ENCODE measurements at regions not wholly inside any gene's neighbourhood (a gene's known extent, or its start where the extent isn't known, plus 50 kb on each side); places are given as distances from the start of the nearest gene placed in this dataset.

DNA sequence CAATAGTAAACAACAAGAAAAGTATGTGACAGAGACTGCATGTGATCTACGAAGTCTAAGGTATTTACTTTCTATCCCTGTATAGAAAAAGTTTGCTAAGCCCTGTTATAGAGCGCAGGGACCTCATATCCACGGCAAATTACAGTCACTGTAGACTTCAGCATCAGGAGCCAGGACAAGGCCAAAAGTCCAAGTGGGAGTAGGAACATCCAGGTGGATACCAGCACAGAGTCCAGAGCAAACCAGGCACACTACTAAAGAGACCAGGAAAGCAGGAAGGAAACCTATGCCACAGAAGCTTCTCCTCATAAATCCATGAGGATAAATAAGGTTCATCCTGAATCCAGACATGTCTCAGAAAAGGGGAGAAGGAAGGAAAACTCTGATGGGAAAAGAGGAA is 342.2 kb upstream of the HTR2A start:
- Histone ChIP-seq H3K4me3 (replicated peaks in 1 of 3; ENCODE audit: insufficient read depth in 1 of 3, low read depth in 2 of 3, low read length in 3 of 3) (no peak overlapping the region), H3K79me2 (ENCODE audit: insufficient read depth, low read length) (no peaks in the 10 kb centered on the region), H2AFZ (ENCODE audit: low read length) (no peak overlapping the region), H3K27ac (ENCODE audit: extremely low read length, insufficient read depth, low read length) (no peak overlapping the region), H3K9me3 (ENCODE audit: low read length) (0 out of 2 replicates have a peak, but pooled peaks cover 5% of the 10 kb centered on the region), H3K27me3 (ENCODE audit: control insufficient read depth in 1 of 2, insufficient read depth in 2 of 2, low read length in 2 of 2) (no peaks in the 10 kb centered on the region), H3K4me2 (ENCODE audit: low read depth, low read length) (no peak overlapping the region), H3K36me3 (replicated peaks in 1 of 2; ENCODE audit: control insufficient read depth in 1 of 2, insufficient read depth in 2 of 2, low read length in 2 of 2) (no peaks in the 10 kb centered on the region), H3K9ac (ENCODE audit: insufficient read depth, low read depth, low read length) (no peak overlapping the region), H3K4me1 (ENCODE audit: insufficient read depth, low read length) (no peaks in the 10 kb centered on the region), H4K20me1 (ENCODE audit: insufficient read depth, low read length) (no peaks in the 10 kb centered on the region)
- no TSS peak for BruUV-seq (replicated peaks)
- ChIA-PET POLR2A (no interaction called here), CTCF (ENCODE audit: low intra/inter-chr PET ratio, low total read pairs) (no interaction called here)
- TF ChIP-seq YEATS4 (CRISPR knock-in tag; IDR thresholded peaks at IDR 0.05; ENCODE audit: borderline replicate concordance) = no peak
- peak; percentile 31; the same call in 1 of the 3 replicates for ATAC-seq
- intact Hi-C loops (cut with micrococcal nuclease; ENCODE audit: unreplicated experiment) = no loop called here
- no peak for FAIRE-seq
- DNase-seq (ENCODE audit: low spot score) = no peak
- WGBS (ENCODE audit: low lambda C conversion rate) = 37% methylated on average over 3 of the region's 3 CpGs
- in situ Hi-C loops (cut with HindIII; ENCODE audit: extremely low pct_ligation_motif_present, low pct_unique_long_range_greater_than_20kb) = no loop called here

DNA sequence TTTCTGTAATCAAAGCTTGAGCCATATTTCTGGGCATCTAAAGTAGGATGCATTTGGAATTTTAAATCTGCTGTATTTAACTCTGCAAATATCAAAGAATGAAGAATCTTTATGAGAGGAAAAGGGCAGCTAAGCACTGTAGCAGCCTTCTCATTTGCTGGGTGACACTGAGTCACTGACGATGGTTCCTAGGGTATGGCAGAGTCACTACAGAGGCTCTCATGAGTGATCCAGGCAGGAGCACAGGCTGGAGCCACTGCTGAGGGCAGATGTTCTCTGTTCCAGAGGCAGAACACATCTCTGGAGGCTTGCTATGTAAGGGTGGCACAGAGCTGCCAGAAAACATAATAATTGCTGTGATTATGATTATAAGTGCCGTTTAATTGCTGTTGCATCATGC is 340.7 kb upstream of the HTR2A start:
- Histone ChIP-seq H3K4me1 (ENCODE audit: insufficient read depth, low read length) (no peaks in the 10 kb centered on the region), H4K20me1 (ENCODE audit: insufficient read depth, low read length) (no peaks in the 10 kb centered on the region), H3K9me3 (ENCODE audit: low read length) (0 out of 2 replicates have a peak, but pooled peaks cover 5% of the 10 kb centered on the region), H3K4me2 (ENCODE audit: low read depth, low read length) (no peak overlapping the region), H3K27ac (ENCODE audit: extremely low read length, insufficient read depth, low read length) (no peak overlapping the region), H3K36me3 (replicated peaks in 1 of 2; ENCODE audit: control insufficient read depth in 1 of 2, insufficient read depth in 2 of 2, low read length in 2 of 2) (no peaks in the 10 kb centered on the region), H3K9ac (ENCODE audit: insufficient read depth, low read depth, low read length) (no peak overlapping the region), H2AFZ (ENCODE audit: low read length) (no peak overlapping the region), H3K27me3 (ENCODE audit: control insufficient read depth in 1 of 2, insufficient read depth in 2 of 2, low read length in 2 of 2) (no peaks in the 10 kb centered on the region), H3K79me2 (ENCODE audit: insufficient read depth, low read length) (no peaks in the 10 kb centered on the region), H3K4me3 (replicated peaks in 1 of 3; ENCODE audit: insufficient read depth in 1 of 3, low read depth in 2 of 3, low read length in 3 of 3) (no peak overlapping the region)
- in situ Hi-C loops (cut with HindIII; ENCODE audit: extremely low pct_ligation_motif_present, low pct_unique_long_range_greater_than_20kb) (no loop called here), intact Hi-C loops (cut with micrococcal nuclease; ENCODE audit: unreplicated experiment) (no loop called here)
- no peak for FAIRE-seq
- BruUV-seq (replicated peaks) = no TSS peak
- ChIA-PET POLR2A (no interaction called here), CTCF (ENCODE audit: low intra/inter-chr PET ratio, low total read pairs) (no interaction called here)
- no peak for DNase-seq (ENCODE audit: low spot score)
- 2% methylated on average over 2 of the region's 2 CpGs for WGBS (ENCODE audit: low lambda C conversion rate)
- ATAC-seq = no peak
- TF ChIP-seq, protein P1, sequence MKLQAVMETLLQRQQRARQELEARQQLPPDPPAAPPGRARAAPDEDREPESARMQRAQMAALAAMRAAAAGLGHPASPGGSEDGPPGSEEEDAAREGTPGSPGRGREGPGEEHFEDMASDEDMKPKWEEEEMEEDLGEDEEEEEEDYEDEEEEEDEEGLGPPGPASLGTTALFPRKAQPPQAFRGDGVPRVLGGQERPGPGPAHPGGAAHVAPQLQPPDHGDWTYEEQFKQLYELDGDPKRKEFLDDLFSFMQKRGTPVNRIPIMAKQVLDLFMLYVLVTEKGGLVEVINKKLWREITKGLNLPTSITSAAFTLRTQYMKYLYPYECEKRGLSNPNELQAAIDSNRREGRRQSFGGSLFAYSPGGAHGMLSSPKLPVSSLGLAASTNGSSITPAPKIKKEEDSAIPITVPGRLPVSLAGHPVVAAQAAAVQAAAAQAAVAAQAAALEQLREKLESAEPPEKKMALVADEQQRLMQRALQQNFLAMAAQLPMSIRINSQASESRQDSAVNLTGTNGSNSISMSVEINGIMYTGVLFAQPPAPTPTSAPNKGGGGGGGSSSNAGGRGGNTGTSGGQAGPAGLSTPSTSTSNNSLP (IDR thresholded peaks at IDR 0.05; ENCODE audit: low read depth, low read length) = no peak
- TF ChIP-seq MED8 (CRISPR knock-in tag; IDR thresholded peaks at IDR 0.05; ENCODE audit: insufficient replicate concordance) (no peak), KDM2A (CRISPR knock-in tag; IDR thresholded peaks at IDR 0.05; ENCODE audit: borderline replicate concordance, low read depth) (no peak), ELF1 (CRISPR knock-in tag; IDR thresholded peaks at IDR 0.05) (no peak), KDM3A (CRISPR knock-in tag; IDR thresholded peaks at IDR 0.05; ENCODE audit: low read depth) (no peak), ZSCAN22 (CRISPR knock-in tag; IDR thresholded peaks at IDR 0.05) (no peak), REL (CRISPR knock-in tag; conservative IDR thresholded peaks at IDR 0.05) (no peak), IKZF1 (IDR thresholded peaks at IDR 0.05) (no peak), YEATS2 (CRISPR knock-in tag; IDR thresholded peaks at IDR 0.05; ENCODE audit: borderline replicate concordance) (no peak), NR2C2 (CRISPR knock-in tag; IDR thresholded peaks at IDR 0.05; ENCODE audit: borderline replicate concordance) (no peak), RAD51 (IDR thresholded peaks at IDR 0.05; ENCODE audit: borderline replicate concordance) (no peak)
- TF ChIP-seq, protein P2, sequence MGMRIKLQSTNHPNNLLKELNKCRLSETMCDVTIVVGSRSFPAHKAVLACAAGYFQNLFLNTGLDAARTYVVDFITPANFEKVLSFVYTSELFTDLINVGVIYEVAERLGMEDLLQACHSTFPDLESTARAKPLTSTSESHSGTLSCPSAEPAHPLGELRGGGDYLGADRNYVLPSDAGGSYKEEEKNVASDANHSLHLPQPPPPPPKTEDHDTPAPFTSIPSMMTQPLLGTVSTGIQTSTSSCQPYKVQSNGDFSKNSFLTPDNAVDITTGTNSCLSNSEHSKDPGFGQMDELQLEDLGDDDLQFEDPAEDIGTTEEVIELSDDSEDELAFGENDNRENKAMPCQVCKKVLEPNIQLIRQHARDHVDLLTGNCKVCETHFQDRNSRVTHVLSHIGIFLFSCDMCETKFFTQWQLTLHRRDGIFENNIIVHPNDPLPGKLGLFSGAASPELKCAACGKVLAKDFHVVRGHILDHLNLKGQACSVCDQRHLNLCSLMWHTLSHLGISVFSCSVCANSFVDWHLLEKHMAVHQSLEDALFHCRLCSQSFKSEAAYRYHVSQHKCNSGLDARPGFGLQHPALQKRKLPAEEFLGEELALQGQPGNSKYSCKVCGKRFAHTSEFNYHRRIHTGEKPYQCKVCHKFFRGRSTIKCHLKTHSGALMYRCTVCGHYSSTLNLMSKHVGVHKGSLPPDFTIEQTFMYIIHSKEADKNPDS (CRISPR knock-in tag; IDR thresholded peaks at IDR 0.05) = no peak
- TF ChIP-seq, protein P3, sequence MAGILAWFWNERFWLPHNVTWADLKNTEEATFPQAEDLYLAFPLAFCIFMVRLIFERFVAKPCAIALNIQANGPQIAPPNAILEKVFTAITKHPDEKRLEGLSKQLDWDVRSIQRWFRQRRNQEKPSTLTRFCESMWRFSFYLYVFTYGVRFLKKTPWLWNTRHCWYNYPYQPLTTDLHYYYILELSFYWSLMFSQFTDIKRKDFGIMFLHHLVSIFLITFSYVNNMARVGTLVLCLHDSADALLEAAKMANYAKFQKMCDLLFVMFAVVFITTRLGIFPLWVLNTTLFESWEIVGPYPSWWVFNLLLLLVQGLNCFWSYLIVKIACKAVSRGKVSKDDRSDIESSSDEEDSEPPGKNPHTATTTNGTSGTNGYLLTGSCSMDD (CRISPR knock-in tag; IDR thresholded peaks at IDR 0.05) = no peak
- TF ChIP-seq, protein P4, sequence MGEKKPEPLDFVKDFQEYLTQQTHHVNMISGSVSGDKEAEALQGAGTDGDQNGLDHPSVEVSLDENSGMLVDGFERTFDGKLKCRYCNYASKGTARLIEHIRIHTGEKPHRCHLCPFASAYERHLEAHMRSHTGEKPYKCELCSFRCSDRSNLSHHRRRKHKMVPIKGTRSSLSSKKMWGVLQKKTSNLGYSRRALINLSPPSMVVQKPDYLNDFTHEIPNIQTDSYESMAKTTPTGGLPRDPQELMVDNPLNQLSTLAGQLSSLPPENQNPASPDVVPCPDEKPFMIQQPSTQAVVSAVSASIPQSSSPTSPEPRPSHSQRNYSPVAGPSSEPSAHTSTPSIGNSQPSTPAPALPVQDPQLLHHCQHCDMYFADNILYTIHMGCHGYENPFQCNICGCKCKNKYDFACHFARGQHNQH (CRISPR knock-in tag; IDR thresholded peaks at IDR 0.05) = no peak

Data from HepG2 (cell line).